ENCODE measurements at regions not wholly inside any gene's neighbourhood (a gene's known extent, or its start where the extent isn't known, plus 50 kb on each side); places are given as distances from the start of the nearest gene placed in this dataset.
"Not testable (repeated sequence)": the region's sequence is repeated elsewhere in the genome, so short reads cannot be mapped to it uniquely, and the experiment has no call there.

DNA sequence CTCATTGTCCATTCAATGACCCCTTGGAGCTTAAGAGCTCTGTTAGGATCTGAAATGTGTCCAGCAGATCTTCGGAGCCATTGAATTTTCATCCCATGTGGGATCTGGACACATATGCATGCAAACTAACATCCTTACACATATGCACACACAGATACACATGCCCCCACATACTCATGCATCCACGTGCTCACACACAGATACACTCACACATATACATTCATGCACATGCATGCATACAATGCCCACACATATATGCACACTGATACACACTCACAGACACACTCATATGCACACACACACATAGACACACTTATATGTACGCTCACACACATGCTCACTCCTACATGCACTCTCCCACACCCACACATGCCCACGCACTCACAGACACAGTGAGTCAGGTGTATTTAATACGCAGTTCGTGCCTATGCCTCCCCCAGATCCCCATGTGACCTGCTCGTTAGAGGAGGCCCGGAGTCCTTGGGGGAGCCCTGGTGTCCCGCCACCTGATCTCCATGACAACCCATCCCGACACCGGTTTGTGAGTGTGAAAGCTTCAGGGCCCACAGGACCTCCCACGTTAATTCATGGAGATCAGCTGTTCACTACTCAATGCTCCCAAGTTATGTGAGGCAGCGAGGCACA lies 121.9 kb upstream of the SULF2 start:
- no peaks in the 10 kb centered on the region for H3K36me3 Mint-ChIP-seq (ENCODE audit: low read depth)
- ATAC-seq, result no peak
- no peak overlapping the region for H3K27ac Mint-ChIP-seq
- H3K4me3 Mint-ChIP-seq, result no peak overlapping the region
- H3K27me3 Mint-ChIP-seq, result peaks cover 5% of the 10 kb centered on the region
- DNase-seq, result no peak
- no peaks in the 10 kb centered on the region for H3K9me3 Mint-ChIP-seq
- H3K4me1 Mint-ChIP-seq, result no peaks in the 10 kb centered on the region

DNA sequence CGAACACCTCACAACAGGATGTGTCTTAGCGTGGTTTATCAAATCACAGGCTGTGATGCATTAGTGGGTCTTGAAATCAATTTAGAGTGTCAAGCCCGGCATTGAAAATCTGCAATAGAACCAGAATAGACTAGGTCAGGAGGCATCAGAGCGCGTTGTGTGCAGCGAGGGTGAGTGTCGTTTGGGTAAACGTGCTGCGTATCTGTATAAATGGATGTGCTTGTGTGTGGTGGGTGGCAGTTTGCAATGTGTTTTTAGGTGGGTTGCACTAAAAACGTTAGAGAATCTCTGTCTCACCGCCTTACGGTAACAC lies 121.0 kb upstream of the SULF2 start:
- DNase-seq (no peak), ATAC-seq (no peak)

GRCh38 chr20:47905628-47906347 lies 120.5 kb upstream of the SULF2 start:
- Mint-ChIP-seq H3K36me3 (ENCODE audit: low read depth) (no peaks in the 10 kb centered on the region), H3K4me1 (no peaks in the 10 kb centered on the region)
- ATAC-seq, result no peak

More for the DNA sequence above, 121.0 kb upstream of the SULF2 start:
- no peaks in the 10 kb centered on the region for H3K36me3 Mint-ChIP-seq (ENCODE audit: low read depth)
- peaks cover 3% of the 10 kb centered on the region for H3K27me3 Mint-ChIP-seq
- H3K9me3 Mint-ChIP-seq, result no peaks in the 10 kb centered on the region
- H3K27ac Mint-ChIP-seq, result no peak overlapping the region
- H3K4me3 Mint-ChIP-seq, result no peak overlapping the region
- no peaks in the 10 kb centered on the region for H3K4me1 Mint-ChIP-seq

GRCh38 chr20:47903009-47903408 lies 117.7 kb upstream of the SULF2 start:
- not testable (repeated sequence) for H3K27ac Mint-ChIP-seq; ATAC-seq; H3K4me1 Mint-ChIP-seq; H3K36me3 Mint-ChIP-seq (ENCODE audit: low read depth); H3K4me3 Mint-ChIP-seq; H3K9me3 Mint-ChIP-seq; H3K27me3 Mint-ChIP-seq; DNase-seq

More at GRCh38 chr20:47905628-47906347, 120.5 kb upstream of the SULF2 start:
- H3K27me3 Mint-ChIP-seq, result peaks cover 3% of the 10 kb centered on the region
- H3K27ac Mint-ChIP-seq, result no peak overlapping the region
- no peak for DNase-seq
- H3K9me3 Mint-ChIP-seq, result no peaks in the 10 kb centered on the region
- no peak overlapping the region for H3K4me3 Mint-ChIP-seq

DNA sequence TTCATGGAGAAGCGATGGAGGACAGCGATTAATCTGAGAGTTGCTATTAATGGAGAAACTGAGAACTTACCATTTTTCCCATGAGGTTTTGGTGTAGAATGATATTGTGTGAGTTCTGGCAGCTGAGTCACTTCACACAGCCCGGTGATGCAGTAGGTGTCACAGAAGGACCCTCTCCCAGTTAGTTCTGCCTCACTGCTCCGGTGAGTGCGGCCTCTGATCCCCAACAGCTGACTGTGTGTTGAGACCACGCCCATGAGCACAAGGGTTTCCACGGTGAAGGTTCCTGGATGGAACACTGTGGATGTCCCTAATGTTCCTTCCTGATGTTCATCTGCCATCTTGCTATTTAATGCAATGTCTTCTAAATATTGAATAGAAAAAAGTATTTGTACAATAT lies 114.0 kb upstream of the SULF2 start:
- H3K4me1 Mint-ChIP-seq; H3K4me3 Mint-ChIP-seq; ATAC-seq; H3K27ac Mint-ChIP-seq; H3K9me3 Mint-ChIP-seq; DNase-seq; H3K27me3 Mint-ChIP-seq; H3K36me3 Mint-ChIP-seq (ENCODE audit: low read depth): not testable (repeated sequence)

DNA sequence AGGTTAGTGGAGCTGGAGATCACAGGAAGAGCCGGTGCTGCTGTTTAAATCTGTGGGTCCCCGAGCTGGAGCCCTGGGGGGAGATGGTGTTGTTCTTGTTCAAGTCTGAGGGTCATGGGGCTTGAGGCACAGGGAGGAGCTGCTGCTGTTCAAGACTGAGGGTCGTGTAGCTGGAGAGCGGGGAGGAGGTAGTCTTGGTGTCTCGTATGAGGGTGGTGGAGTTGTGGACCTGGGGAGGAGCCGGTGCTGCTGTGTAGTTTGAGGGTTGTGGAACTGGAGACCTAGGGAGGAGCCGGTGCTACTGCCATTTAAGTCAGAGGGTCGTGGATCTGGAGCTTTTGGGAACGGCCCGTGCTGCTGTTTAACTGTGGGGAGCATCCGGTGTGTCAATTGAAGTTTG lies 112.2 kb upstream of the SULF2 start:
- no peaks in the 10 kb centered on the region for H3K27me3 Mint-ChIP-seq
- no peaks in the 10 kb centered on the region for H3K36me3 Mint-ChIP-seq (ENCODE audit: low read depth)
- no peaks in the 10 kb centered on the region for H3K9me3 Mint-ChIP-seq
- no peaks in the 10 kb centered on the region for H3K4me1 Mint-ChIP-seq
- no peak for DNase-seq
- H3K27ac Mint-ChIP-seq, result no peak overlapping the region
- ATAC-seq, result no peak
- H3K4me3 Mint-ChIP-seq, result no peak overlapping the region

DNA sequence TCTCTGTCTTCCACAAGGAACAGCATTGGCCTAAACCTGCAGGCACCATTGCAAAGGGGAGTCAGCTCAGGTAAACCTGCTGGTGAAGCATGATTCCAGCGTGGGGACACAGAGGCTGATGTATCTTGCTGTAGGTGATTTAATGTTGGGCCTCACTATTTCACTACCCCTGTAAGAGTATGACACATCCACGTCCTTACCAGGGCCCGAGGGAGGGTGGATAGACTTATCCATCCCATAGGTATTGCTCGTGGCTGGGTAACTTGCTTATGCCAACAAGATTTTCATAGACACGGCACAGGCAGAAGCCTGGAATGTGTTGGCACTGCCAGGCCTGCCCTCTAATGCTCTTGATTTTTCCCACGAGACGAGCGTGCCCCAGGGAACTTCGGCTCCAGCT lies 107.4 kb upstream of the SULF2 start:
- H3K27ac Mint-ChIP-seq; ATAC-seq; H3K27me3 Mint-ChIP-seq; DNase-seq; H3K36me3 Mint-ChIP-seq (ENCODE audit: low read depth); H3K4me3 Mint-ChIP-seq; H3K4me1 Mint-ChIP-seq; H3K9me3 Mint-ChIP-seq: not testable (repeated sequence)

GRCh38 chr20:47890708-47891107 lies 105.4 kb upstream of the SULF2 start:
- not testable (repeated sequence) for H3K27ac Mint-ChIP-seq; DNase-seq; H3K4me3 Mint-ChIP-seq; ATAC-seq; H3K4me1 Mint-ChIP-seq; H3K27me3 Mint-ChIP-seq; H3K36me3 Mint-ChIP-seq (ENCODE audit: low read depth); H3K9me3 Mint-ChIP-seq

DNA sequence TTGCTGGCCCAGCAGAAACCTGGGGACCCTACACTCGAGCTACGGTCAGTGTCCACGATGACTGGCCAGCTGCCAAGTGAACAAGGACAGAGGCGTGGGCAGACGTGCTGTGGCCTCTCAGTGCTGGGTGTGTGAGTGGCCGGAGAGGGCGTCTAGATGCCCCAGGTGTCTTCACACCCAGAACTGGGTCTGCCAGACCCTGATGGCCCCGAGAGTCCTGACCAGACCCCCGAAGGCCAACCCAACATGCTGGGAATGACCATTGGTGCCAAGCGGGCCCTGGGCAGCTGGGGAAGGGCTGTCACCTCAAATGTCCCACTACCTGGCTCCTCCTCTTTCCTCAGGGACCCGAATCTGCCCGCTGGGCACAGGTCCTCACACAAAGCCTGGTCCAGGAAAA lies 104.5 kb upstream of the SULF2 start:
- ATAC-seq; H3K36me3 Mint-ChIP-seq (ENCODE audit: low read depth): not testable (repeated sequence)

DNA sequence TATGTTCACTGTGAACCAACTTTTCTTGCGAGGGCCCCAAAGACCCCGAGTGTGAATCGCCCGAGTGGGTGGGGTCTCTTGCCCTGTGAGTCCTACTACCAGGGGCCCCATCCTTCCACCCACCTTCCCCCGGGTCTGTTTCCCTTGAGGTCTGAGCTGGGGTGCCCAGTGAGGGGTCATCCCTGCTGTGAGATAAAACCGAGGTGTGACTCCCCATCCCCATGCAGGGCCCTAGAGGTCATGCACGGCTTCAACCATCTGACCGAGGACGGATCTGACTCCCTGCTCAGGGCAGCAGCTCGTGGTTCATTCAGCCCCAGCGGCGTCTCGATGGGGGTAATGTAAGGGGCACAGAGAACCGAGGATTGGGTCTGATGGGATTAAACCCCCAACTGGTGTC lies 103.1 kb upstream of the SULF2 start:
- no peaks in the 10 kb centered on the region for H3K27me3 Mint-ChIP-seq
- ATAC-seq (no peak), DNase-seq (no peak)
- H3K4me3 Mint-ChIP-seq, result no peak overlapping the region
- no peaks in the 10 kb centered on the region for H3K9me3 Mint-ChIP-seq
- H3K36me3 Mint-ChIP-seq (ENCODE audit: low read depth), result no peaks in the 10 kb centered on the region
- no peaks in the 10 kb centered on the region for H3K4me1 Mint-ChIP-seq
- no peak overlapping the region for H3K27ac Mint-ChIP-seq

More for the DNA sequence above, 104.5 kb upstream of the SULF2 start:
- not testable (repeated sequence) for H3K27ac Mint-ChIP-seq, DNase-seq, H3K4me1 Mint-ChIP-seq, H3K4me3 Mint-ChIP-seq, H3K27me3 Mint-ChIP-seq, H3K9me3 Mint-ChIP-seq

DNA sequence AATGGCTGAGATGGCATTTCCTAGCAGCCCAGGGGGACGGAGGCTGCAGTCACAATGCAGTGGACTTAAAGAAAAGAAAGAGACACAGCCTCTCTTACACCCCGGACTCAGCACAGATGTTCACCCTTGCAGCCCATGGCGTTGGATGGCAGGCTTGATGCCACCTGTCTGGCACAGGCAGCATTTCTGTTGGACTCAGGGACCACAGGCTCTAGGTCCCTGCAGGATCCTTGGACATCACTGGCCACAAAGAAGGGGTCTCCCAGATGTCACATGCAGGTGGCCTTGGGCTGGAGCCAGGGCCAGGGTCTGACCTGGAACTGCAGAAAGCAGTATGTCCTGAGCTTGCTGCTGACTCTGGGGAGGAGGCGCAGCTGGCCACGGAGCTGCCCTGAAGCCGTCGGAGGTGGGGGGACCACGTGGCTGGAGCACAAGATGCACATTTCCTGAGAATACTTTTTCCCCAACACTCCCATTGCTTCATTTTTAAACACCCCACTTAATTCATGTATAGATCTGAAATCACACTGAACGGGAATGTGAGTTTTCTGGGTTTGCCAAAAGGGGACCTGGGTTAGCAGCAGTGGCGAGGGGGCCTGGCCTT lies 102.3 kb upstream of the SULF2 start:
- Mint-ChIP-seq H3K9me3 (no peaks in the 10 kb centered on the region), H3K36me3 (ENCODE audit: low read depth) (no peaks in the 10 kb centered on the region), H3K4me3 (no peak overlapping the region), H3K4me1 (no peaks in the 10 kb centered on the region), H3K27me3 (no peaks in the 10 kb centered on the region), H3K27ac (no peak overlapping the region)
- no peak for ATAC-seq
- DNase-seq, result no peak

GRCh38 chr20:47887064-47887463 lies 101.8 kb upstream of the SULF2 start:
- no peaks in the 10 kb centered on the region for H3K36me3 Mint-ChIP-seq (ENCODE audit: low read depth)
- no peaks in the 10 kb centered on the region for H3K9me3 Mint-ChIP-seq
- H3K4me1 Mint-ChIP-seq, result no peaks in the 10 kb centered on the region
- ATAC-seq (no peak), DNase-seq (no peak)
- no peaks in the 10 kb centered on the region for H3K27me3 Mint-ChIP-seq
- H3K4me3 Mint-ChIP-seq, result no peak overlapping the region
- H3K27ac Mint-ChIP-seq, result no peak overlapping the region

DNA sequence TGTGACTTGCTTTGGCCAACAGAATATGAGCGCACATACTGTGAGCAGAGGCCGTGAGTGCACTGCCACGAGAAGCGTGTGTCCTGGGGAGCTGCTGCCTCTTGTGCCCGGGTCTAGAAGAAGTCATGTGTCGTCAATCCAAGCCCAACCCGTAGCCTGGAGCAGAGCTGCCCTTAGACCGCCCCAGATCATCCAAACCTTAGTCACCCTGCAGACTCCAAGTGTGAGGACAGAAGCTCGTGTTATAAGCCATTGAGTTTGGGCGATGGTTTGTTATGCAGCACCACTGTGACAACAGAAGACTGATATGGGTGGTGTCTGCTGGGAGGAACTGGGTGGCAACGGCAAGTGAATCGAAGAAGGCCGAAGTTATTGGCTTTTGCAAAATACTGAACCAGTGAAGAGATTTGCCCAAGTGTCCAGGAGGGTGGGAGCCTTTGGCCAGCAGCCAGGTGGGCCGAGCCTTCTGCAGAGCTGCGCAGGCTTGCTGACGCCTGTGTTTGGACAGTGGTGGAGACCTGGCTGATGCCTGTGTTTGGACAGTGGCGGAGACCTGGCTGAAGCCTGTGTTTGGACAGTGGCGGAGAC lies 101.3 kb upstream of the SULF2 start:
- H3K27ac Mint-ChIP-seq, result no peak overlapping the region
- no peaks in the 10 kb centered on the region for H3K36me3 Mint-ChIP-seq (ENCODE audit: low read depth)
- H3K4me1 Mint-ChIP-seq, result no peaks in the 10 kb centered on the region
- H3K4me3 Mint-ChIP-seq, result no peak overlapping the region
- DNase-seq (no peak), ATAC-seq (no peak)
- no peaks in the 10 kb centered on the region for H3K27me3 Mint-ChIP-seq
- H3K9me3 Mint-ChIP-seq, result no peaks in the 10 kb centered on the region

DNA sequence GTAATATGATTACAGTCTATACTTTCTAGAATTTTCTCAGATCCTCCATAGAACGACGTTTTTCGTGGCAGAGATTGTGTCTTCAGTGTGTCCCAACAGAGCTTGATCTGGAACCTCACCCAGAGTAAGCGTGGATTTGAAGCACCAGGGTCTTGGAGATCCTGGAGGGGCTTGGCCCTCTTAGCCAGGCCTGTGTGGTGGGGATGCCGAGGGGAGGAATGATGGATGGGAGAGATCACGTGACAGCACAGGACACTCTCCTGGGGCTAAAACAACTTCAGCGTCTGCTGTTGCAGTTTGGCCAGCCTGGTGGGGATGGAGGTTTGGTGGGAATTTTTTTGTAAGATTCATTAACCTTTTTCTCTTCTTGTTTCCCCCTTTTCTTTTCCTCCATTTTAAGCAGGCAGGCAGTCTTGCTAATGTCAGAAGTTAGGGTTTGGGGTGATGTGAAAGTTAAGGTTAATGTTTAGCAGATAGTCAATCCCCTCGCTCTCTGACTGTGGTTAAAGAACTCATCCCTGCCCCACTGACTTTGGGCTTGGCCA lies 100.7 kb upstream of the SULF2 start:
- H3K36me3 Mint-ChIP-seq (ENCODE audit: low read depth), result no peaks in the 10 kb centered on the region

GRCh38 chr20:47883940-47884339 lies 98.7 kb upstream of the SULF2 start:
- not testable (repeated sequence) for H3K4me1 Mint-ChIP-seq; H3K36me3 Mint-ChIP-seq (ENCODE audit: low read depth); DNase-seq; ATAC-seq; H3K27me3 Mint-ChIP-seq; H3K27ac Mint-ChIP-seq; H3K4me3 Mint-ChIP-seq; H3K9me3 Mint-ChIP-seq

More for the DNA sequence above, 100.7 kb upstream of the SULF2 start:
- no peak overlapping the region for H3K27ac Mint-ChIP-seq
- no peaks in the 10 kb centered on the region for H3K9me3 Mint-ChIP-seq
- no peaks in the 10 kb centered on the region for H3K27me3 Mint-ChIP-seq
- DNase-seq (no peak), ATAC-seq (no peak)
- H3K4me3 Mint-ChIP-seq, result no peak overlapping the region
- no peaks in the 10 kb centered on the region for H3K4me1 Mint-ChIP-seq
